Liver (tissue), 8 donors: ENCODE measurements at regions not wholly inside any gene's neighbourhood (a gene's known extent, or its start where the extent isn't known, plus 50 kb on each side); places are given as distances from the start of the nearest gene placed in this dataset.

Source experiments
- DNase-seq: peaks from one replicate; pipeline ENCODE4 v3.0.0-alpha.2; 2017; ENCODE audit warnings: low spot score
- H3K27ac ChIP-seq, 2 donors: one replicate each; pipeline ENCODE4 v1.7.0; 2013; ENCODE audit warnings: inconsistent platforms in 2 of 2, low read length in 2 of 2, control low read depth in 1 of 2, low read depth in 1 of 2, mild to moderate bottlenecking in 1 of 2
- H3K27me3 ChIP-seq, 4 donors: one replicate each; pipeline versions ENCODE4 v1.6.1 to v1.7.0; 2013; ENCODE audit warnings: low read length in 3 of 4, inconsistent platforms in 1 of 4, mild to moderate bottlenecking in 1 of 4, moderate library complexity in 1 of 4; ENCODE audit not compliant: control insufficient read depth in 4 of 4, insufficient read depth in 4 of 4
- H3K36me3 ChIP-seq, 4 donors: one replicate each; pipeline versions ENCODE4 v1.6.1 to v1.7.0; 2013; ENCODE audit warnings: low read length in 3 of 4, mild to moderate bottlenecking in 3 of 4, low read depth in 1 of 4, moderate library complexity in 1 of 4; ENCODE audit not compliant: control insufficient read depth in 4 of 4, insufficient read depth in 3 of 4
- H3K4me1 ChIP-seq, 4 donors: one replicate each; pipeline versions ENCODE4 v1.6.1 to v1.7.0; 2013; ENCODE audit warnings: low read length in 3 of 4, mild to moderate bottlenecking in 3 of 4, moderate library complexity in 1 of 4; ENCODE audit not compliant: control insufficient read depth in 4 of 4, insufficient read depth in 4 of 4
- H3K4me3 ChIP-seq, 3 donors: one replicate each; pipeline versions ENCODE4 v1.6.1 to v1.7.0; 2013; ENCODE audit warnings: low read length in 3 of 3, control low read depth in 1 of 3, low read depth in 1 of 3, mild to moderate bottlenecking in 1 of 3
- H3K9ac ChIP-seq, 2 donors: one replicate each; pipeline ENCODE4 v1.7.0; 2013; ENCODE audit warnings: low read length in 2 of 2, mild to moderate bottlenecking in 2 of 2, moderate library complexity in 2 of 2, control low read depth in 1 of 2, low read depth in 1 of 2
- H3K9me3 ChIP-seq, 4 donors: one replicate each; pipeline versions ENCODE4 v1.6.1 to v1.7.0; 2013; ENCODE audit warnings: low read length in 3 of 4; ENCODE audit not compliant: control insufficient read depth in 4 of 4
- EGR1 ChIP-seq, 2 donors: IDR thresholded peaks; 2 replicates each; pipeline ENCODE4 v1.6.1; 2016 to 2018; ENCODE audit warnings: antibody characterized with exemption in 2 of 2, low read depth in 2 of 2
- FOXA1 ChIP-seq: IDR thresholded peaks from 2 replicates; pipeline ENCODE4 v1.6.1; 2016; ENCODE audit warnings: antibody characterized with exemption
- FOXA2 ChIP-seq: IDR thresholded peaks from 2 replicates; pipeline ENCODE4 v1.6.1; 2016; ENCODE audit warnings: antibody characterized with exemption
- GABPA ChIP-seq, 2 donors: IDR thresholded peaks in 1 of 2; conservative IDR thresholded peaks in 1 of 2; 2 replicates each; pipeline ENCODE4 v1.6.1; 2016; ENCODE audit warnings: antibody characterized with exemption in 2 of 2, mild to moderate bottlenecking in 1 of 2, moderate library complexity in 1 of 2
- HNF4A ChIP-seq, 2 donors: conservative IDR thresholded peaks; 2 replicates each; pipeline ENCODE4 v1.6.1; 2016; ENCODE audit warnings: antibody characterized with exemption in 2 of 2, mild to moderate bottlenecking in 2 of 2
- HNF4G ChIP-seq: IDR thresholded peaks from 2 replicates; pipeline ENCODE4 v1.6.1; 2016; ENCODE audit warnings: antibody characterized with exemption
- JUND ChIP-seq, 2 donors: IDR thresholded peaks; 2 replicates each; pipeline ENCODE4 v1.6.1; 2016; ENCODE audit warnings: antibody characterized with exemption in 2 of 2
- NR2F2 ChIP-seq: IDR thresholded peaks from 2 replicates; pipeline ENCODE4 v1.6.1; 2016; ENCODE audit warnings: antibody characterized with exemption
- RAD21 ChIP-seq, 2 donors: IDR thresholded peaks; 2 replicates each; pipeline ENCODE4 v1.6.1; 2016; ENCODE audit warnings: antibody characterized with exemption in 2 of 2, mild to moderate bottlenecking in 2 of 2
- RXRA ChIP-seq, 2 donors: IDR thresholded peaks; 2 replicates each; pipeline ENCODE4 v1.6.1; 2017 to 2018; ENCODE audit warnings: antibody characterized with exemption in 2 of 2, mild to moderate bottlenecking in 1 of 2
- SP1 ChIP-seq: IDR thresholded peaks from 2 replicates; pipeline ENCODE4 v1.6.1; 2018; ENCODE audit warnings: antibody characterized with exemption, mild to moderate bottlenecking
- TAF1 ChIP-seq: conservative IDR thresholded peaks from 2 replicates; pipeline ENCODE4 v1.6.1; 2016; ENCODE audit warnings: antibody characterized with exemption, mild to moderate bottlenecking
- YY1 ChIP-seq: IDR thresholded peaks from 2 replicates; pipeline ENCODE4 v1.6.1; 2016; ENCODE audit warnings: antibody characterized with exemption, mild to moderate bottlenecking
- WGBS: extraction: QIAGEN DNeasy Blood & Tissue Kit; methylation state at CpG from one replicate; pipeline ENCODE4 v1.1.7; 2013; 5-methylcytosine and 5-hydroxymethylcytosine counted together
- TF ChIP-seq, protein P1 (sequence below): IDR thresholded peaks from 2 replicates; pipeline ENCODE4 v1.6.1; 2016; ENCODE audit warnings: antibody characterized with exemption
- TF ChIP-seq, protein P2 (sequence below): IDR thresholded peaks from 2 replicates; pipeline ENCODE4 v1.6.1; 2016; ENCODE audit warnings: antibody characterized with exemption
- TF ChIP-seq, protein P3 (sequence below): fragments of 150-350 bp; IDR thresholded peaks from 2 replicates; pipeline ENCODE4 v1.5.1; 2017; ENCODE audit warnings: improper control_type of control experiment, low read depth, low read length; ENCODE audit not compliant: missing input control
- TF ChIP-seq, protein P4 (sequence below): IDR thresholded peaks from 2 replicates; pipeline ENCODE4 v1.6.1; 2016; ENCODE audit warnings: antibody characterized with exemption
- TF ChIP-seq, protein P5 (sequence below): IDR thresholded peaks from 2 replicates; pipeline ENCODE4 v1.6.1; 2016; ENCODE audit warnings: antibody characterized with exemption, mild to moderate bottlenecking
- donor health status: healthy.
- donor health status: healthy.
- donor health status: healthy.
- donor health status: healthy.
- donor health status: healthy.

DNA sequence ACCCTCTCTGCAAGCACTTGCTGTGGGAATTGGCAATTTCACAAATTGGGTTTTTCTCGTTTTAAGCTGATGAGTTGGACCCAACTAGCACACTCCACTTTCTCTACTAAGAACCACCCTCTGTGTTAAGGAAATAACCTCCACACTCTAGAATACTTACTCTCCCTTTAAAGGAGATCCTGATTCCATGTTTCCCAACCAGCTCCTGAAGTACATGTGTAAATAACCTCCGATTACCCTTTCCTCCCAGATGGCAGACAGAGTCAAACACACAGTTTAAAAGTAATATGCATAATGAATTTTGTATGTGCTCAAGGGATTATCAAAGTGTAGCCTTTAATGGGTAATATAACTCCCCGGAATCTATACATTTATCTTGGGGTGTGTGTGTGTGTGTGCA is 171.3 kb upstream of the OSR1 start:
- 47% methylated on average over 3 of the region's 3 CpGs for whole genome bisulfite sequencing
- Histone ChIP-seq H3K27ac (no peak overlapping the region), H3K9ac (no peak overlapping the region), H3K27me3 (no peaks in the 10 kb centered on the region), H3K36me3 (no peaks in the 10 kb centered on the region), H3K4me3 (no peak overlapping the region), H3K9me3 (no peaks in the 10 kb centered on the region), H3K4me1 (no peaks in the 10 kb centered on the region)
- no peak for DNase-seq
- TF ChIP-seq GABPA (IDR thresholded peaks at IDR 0.05 in 1 of 2, conservative IDR thresholded peaks at IDR 0.05 in 1 of 2): no peak
- TF ChIP-seq YY1: no peak
- TF ChIP-seq, protein P1, sequence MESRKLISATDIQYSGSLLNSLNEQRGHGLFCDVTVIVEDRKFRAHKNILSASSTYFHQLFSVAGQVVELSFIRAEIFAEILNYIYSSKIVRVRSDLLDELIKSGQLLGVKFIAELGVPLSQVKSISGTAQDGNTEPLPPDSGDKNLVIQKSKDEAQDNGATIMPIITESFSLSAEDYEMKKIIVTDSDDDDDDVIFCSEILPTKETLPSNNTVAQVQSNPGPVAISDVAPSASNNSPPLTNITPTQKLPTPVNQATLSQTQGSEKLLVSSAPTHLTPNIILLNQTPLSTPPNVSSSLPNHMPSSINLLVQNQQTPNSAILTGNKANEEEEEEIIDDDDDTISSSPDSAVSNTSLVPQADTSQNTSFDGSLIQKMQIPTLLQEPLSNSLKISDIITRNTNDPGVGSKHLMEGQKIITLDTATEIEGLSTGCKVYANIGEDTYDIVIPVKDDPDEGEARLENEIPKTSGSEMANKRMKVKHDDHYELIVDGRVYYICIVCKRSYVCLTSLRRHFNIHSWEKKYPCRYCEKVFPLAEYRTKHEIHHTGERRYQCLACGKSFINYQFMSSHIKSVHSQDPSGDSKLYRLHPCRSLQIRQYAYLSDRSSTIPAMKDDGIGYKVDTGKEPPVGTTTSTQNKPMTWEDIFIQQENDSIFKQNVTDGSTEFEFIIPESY: no peak
- no peak for TF ChIP-seq TAF1
- TF ChIP-seq FOXA2: no peak
- TF ChIP-seq, protein P2, sequence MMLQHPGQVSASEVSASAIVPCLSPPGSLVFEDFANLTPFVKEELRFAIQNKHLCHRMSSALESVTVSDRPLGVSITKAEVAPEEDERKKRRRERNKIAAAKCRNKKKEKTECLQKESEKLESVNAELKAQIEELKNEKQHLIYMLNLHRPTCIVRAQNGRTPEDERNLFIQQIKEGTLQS: no peak
- TF ChIP-seq, protein P3, sequence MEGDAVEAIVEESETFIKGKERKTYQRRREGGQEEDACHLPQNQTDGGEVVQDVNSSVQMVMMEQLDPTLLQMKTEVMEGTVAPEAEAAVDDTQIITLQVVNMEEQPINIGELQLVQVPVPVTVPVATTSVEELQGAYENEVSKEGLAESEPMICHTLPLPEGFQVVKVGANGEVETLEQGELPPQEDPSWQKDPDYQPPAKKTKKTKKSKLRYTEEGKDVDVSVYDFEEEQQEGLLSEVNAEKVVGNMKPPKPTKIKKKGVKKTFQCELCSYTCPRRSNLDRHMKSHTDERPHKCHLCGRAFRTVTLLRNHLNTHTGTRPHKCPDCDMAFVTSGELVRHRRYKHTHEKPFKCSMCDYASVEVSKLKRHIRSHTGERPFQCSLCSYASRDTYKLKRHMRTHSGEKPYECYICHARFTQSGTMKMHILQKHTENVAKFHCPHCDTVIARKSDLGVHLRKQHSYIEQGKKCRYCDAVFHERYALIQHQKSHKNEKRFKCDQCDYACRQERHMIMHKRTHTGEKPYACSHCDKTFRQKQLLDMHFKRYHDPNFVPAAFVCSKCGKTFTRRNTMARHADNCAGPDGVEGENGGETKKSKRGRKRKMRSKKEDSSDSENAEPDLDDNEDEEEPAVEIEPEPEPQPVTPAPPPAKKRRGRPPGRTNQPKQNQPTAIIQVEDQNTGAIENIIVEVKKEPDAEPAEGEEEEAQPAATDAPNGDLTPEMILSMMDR: no peak
- no peak for TF ChIP-seq EGR1 (IDR thresholded peaks at IDR 0.05; ENCODE audit: low read depth in 2 of 2)
- no peak for TF ChIP-seq HNF4A (conservative IDR thresholded peaks at IDR 0.05)
- TF ChIP-seq FOXA1: no peak
- TF ChIP-seq NR2F2: no peak
- TF ChIP-seq HNF4G: no peak

DNA sequence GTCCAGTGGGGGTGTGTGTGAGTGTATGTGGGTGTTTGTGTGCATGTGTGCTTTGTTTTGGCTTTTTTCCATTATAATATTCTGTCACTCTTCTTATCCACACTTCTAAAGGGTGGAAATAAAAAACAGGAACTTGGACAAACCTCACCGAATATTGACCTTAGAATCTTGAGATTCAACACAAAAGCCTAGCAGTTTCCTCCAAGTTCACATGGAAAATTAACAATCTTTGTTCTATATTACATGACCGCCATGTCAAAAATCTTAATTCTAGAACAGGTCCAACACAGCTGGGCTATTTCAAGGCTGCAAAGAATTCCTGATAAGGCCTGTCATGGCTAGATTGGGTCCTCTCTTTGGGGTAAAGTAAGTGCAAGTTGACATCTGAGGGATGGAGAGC is 169.3 kb upstream of the OSR1 start:
- H3K9me3 ChIP-seq: no peaks in the 10 kb centered on the region
- 78% methylated on average over 2 of the region's 2 CpGs for WGBS
- no peak for DNase-seq
- TF ChIP-seq GABPA (IDR thresholded peaks at IDR 0.05 in 1 of 2, conservative IDR thresholded peaks at IDR 0.05 in 1 of 2): no peak
- TF ChIP-seq NR2F2: no peak
- TF ChIP-seq HNF4A (conservative IDR thresholded peaks at IDR 0.05): no peak
- TF ChIP-seq EGR1 (IDR thresholded peaks at IDR 0.05; ENCODE audit: low read depth in 2 of 2): no peak
- TF ChIP-seq JUND (IDR thresholded peaks at IDR 0.05): no peak
- no peak for TF ChIP-seq FOXA2
- TF ChIP-seq FOXA1: no peak
- TF ChIP-seq, protein P1: no peak
- no peak for TF ChIP-seq SP1
- TF ChIP-seq TAF1: no peak
- TF ChIP-seq, protein P4, sequence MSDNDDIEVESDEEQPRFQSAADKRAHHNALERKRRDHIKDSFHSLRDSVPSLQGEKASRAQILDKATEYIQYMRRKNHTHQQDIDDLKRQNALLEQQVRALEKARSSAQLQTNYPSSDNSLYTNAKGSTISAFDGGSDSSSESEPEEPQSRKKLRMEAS: no peak
- TF ChIP-seq, protein P5, sequence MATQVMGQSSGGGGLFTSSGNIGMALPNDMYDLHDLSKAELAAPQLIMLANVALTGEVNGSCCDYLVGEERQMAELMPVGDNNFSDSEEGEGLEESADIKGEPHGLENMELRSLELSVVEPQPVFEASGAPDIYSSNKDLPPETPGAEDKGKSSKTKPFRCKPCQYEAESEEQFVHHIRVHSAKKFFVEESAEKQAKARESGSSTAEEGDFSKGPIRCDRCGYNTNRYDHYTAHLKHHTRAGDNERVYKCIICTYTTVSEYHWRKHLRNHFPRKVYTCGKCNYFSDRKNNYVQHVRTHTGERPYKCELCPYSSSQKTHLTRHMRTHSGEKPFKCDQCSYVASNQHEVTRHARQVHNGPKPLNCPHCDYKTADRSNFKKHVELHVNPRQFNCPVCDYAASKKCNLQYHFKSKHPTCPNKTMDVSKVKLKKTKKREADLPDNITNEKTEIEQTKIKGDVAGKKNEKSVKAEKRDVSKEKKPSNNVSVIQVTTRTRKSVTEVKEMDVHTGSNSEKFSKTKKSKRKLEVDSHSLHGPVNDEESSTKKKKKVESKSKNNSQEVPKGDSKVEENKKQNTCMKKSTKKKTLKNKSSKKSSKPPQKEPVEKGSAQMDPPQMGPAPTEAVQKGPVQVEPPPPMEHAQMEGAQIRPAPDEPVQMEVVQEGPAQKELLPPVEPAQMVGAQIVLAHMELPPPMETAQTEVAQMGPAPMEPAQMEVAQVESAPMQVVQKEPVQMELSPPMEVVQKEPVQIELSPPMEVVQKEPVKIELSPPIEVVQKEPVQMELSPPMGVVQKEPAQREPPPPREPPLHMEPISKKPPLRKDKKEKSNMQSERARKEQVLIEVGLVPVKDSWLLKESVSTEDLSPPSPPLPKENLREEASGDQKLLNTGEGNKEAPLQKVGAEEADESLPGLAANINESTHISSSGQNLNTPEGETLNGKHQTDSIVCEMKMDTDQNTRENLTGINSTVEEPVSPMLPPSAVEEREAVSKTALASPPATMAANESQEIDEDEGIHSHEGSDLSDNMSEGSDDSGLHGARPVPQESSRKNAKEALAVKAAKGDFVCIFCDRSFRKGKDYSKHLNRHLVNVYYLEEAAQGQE: no peak
- no peak for TF ChIP-seq RXRA (IDR thresholded peaks at IDR 0.05)
- no peak for TF ChIP-seq RAD21 (IDR thresholded peaks at IDR 0.05)
- TF ChIP-seq, protein P2: no peak
- TF ChIP-seq HNF4G: no peak
- TF ChIP-seq, protein P3: no peak
- no peak for TF ChIP-seq YY1
- no peak overlapping the region for H3K27ac ChIP-seq
- H3K4me3 ChIP-seq: no peak overlapping the region
- no peaks in the 10 kb centered on the region for H3K36me3 ChIP-seq
- no peaks in the 10 kb centered on the region for H3K4me1 ChIP-seq
- no peak overlapping the region for H3K9ac ChIP-seq
- no peaks in the 10 kb centered on the region for H3K27me3 ChIP-seq
